Dendritic cell treated with granulocyte-macrophage colony-stimulating factor and Interleukin-4, amounts not matched to agents 40 ng/mL and 50 ng/mL, for 4 days (primary cell): ENCODE measurements at regions not wholly inside any gene's neighbourhood (a gene's known extent, or its start where the extent isn't known, plus 50 kb on each side); places are given as distances from the start of the nearest gene placed in this dataset.
A peak's percentile ranks its signal among the peaks of the same experiment; 100 is the strongest.

ENCODE experiments used
- H3K27ac Mint-ChIP-seq: one replicate; pipeline ENCODE4 v1.8.0; 2022; ENCODE audit warnings: mild to moderate bottlenecking, mixed read lengths
- H3K27me3 Mint-ChIP-seq: one replicate; pipeline ENCODE4 v1.8.0; 2022; ENCODE audit warnings: mild to moderate bottlenecking, mixed read lengths
- H3K36me3 Mint-ChIP-seq: one replicate; pipeline ENCODE4 v1.8.0; 2022; ENCODE audit warnings: low read depth, mixed read lengths
- H3K4me1 Mint-ChIP-seq: one replicate; pipeline ENCODE4 v1.8.0; 2022; ENCODE audit warnings: low read depth, mixed read lengths
- H3K4me3 Mint-ChIP-seq: one replicate; pipeline ENCODE4 v1.8.0; 2022; ENCODE audit warnings: mild to moderate bottlenecking, moderate library complexity, mixed read lengths
- H3K9me3 Mint-ChIP-seq: one replicate; pipeline ENCODE4 v1.8.0; 2022; ENCODE audit warnings: mixed read lengths
- intact Hi-C: fragments of 100-400 bp; cut with micrococcal nuclease; formaldehyde crosslinking; loops from one replicate; pipeline ENCODE4 v1.15.0; 2022

DNA sequence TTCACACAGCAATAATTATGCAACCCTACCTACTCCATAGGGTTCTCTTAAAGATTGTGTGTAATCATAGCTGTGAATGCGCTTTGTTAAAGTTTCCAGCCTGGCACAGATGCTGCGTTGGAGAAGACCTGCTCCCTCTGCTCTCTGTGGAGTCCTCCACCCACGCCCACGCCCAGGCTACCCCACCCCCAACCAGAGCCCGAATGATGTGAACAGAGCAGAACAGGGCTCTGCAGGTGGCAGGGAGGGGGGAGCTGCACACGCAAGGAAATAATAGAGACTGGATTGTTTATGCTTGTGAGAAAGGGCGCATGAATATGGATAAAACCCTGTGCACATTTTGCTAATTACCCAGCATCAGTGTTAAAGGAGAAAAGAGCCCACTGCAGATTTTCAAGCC, 447.5 kb downstream of the BCL11A start:
- intact Hi-C loops = no loop called here
- H3K27ac Mint-ChIP-seq = no peak overlapping the region

DNA sequence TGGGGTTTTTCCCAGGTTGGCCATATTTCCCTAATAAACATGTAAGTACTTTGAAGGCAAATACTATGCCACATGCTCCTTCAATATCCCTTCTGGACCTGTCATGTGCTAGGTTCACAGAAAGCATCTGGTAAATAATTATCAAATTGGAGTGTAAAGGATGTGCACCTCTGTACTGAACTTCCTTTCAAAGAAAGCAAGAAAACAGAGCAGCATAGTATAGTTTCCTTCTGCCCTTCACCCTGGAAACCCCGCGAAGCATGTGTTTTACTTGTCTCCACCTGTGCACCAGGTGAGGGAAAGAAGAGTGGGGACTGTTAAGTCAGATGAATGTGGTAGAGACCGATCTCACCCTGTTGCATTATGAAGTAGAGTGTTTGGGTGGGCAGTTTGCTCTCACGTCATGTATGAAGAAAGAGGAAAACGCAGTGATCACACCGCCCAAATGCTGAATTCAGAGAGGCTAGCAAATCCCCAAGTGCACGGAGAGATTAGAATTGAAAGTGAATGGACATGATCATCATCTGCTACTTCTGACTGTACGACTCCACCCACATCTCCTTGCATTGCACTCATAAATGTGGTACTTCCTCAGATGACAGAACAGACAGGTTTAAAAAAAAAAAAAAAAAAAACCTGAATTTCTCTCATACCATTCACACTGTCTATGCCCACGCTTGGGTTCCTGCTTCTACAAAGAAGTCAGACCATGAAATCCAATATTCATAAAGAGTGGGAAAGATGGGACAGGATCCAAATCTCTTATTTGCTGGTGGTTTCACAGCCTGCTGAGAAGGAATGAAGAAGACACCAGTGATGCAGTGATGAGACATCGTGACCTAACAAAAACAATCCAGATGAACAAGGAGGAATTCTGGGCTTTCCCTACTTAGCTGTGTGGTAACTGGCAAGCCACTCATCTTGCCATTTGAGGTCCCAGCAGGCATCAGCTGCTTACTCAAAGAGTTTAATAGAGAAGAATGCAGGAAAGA, 448.6 kb downstream of the BCL11A start:
- H3K36me3 Mint-ChIP-seq = no peaks in the 10 kb centered on the region
- H3K27me3 Mint-ChIP-seq = no peaks in the 10 kb centered on the region
- no peak overlapping the region for H3K27ac Mint-ChIP-seq
- H3K9me3 Mint-ChIP-seq = no peaks in the 10 kb centered on the region
- H3K4me3 Mint-ChIP-seq = peak overlapping the region; percentile 41
- H3K4me1 Mint-ChIP-seq = peaks cover 19% of the 10 kb centered on the region
- intact Hi-C loops = no loop called here

More for the DNA sequence above, 447.5 kb downstream of the BCL11A start:
- peaks cover 13% of the 10 kb centered on the region for H3K4me1 Mint-ChIP-seq
- no peaks in the 10 kb centered on the region for H3K36me3 Mint-ChIP-seq
- no peaks in the 10 kb centered on the region for H3K27me3 Mint-ChIP-seq
- no peaks in the 10 kb centered on the region for H3K9me3 Mint-ChIP-seq
- no peak overlapping the region for H3K4me3 Mint-ChIP-seq

DNA sequence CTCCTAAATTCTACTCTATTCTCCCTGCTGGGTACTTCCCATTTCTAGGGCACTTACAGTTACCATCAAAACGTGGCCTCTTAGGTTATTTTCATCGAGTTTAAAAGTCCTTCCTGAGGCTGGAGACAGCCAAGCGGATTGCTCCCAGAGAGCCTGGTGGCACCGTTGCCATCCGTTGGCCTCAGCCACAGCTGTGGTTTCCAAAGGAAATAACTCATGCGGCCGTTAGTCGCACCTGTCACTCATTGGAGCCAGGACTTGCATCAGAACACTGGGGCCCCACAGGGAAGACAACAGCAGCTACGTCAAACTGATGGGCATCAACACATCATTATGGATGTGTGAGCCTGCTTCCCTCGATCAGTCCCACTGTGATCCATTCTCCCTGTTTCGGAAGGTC, 453.4 kb downstream of the BCL11A start:
- Mint-ChIP-seq H3K4me1 (peaks cover 42% of the 10 kb centered on the region), H3K9me3 (no peaks in the 10 kb centered on the region), H3K27me3 (no peaks in the 10 kb centered on the region), H3K4me3 (no peak overlapping the region), H3K36me3 (no peaks in the 10 kb centered on the region), H3K27ac (no peak overlapping the region)
- intact Hi-C loops = no loop called here

DNA sequence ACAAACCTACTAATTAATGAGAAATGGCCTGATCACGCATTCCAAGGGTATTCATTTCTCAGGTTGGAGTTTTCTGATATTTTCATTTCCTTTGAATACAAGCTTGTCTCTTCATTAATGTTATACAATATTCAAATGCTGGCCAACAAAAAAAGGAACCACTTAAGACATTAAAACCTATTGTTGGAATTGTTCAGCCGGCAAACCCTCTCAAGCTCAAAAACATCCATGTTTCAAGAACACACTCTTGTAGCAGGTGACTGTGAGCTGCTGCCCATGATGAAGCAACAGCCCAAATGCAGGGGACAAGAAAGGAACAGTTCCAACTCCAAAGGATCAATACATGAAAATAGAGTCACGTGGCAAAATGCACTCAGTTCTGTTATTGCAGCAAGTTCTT, 454.5 kb downstream of the BCL11A start:
- Mint-ChIP-seq H3K9me3 (no peaks in the 10 kb centered on the region), H3K4me1 (peaks cover 34% of the 10 kb centered on the region), H3K36me3 (no peaks in the 10 kb centered on the region), H3K4me3 (no peak overlapping the region), H3K27ac (no peak overlapping the region), H3K27me3 (no peaks in the 10 kb centered on the region)
- intact Hi-C loops = no loop called here

DNA sequence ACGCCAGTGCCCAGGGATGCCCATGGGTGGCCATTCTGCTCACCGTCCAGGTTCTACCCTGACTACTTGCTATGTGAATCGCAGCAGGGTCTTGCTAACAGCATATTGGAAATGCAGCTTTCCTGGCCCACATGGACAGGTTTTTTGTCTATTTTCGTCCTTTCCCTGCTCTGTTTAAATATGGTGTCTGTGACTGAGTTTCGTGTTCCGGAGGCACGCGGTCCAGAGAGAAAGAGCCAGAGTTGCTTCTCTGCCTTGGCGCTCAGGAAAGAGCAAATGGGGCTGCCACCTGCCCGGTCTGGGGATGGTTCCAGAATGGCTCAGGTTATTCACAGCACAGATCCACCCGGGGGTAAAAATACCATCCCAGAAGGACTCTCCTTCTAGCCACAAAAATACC, 456.2 kb downstream of the BCL11A start:
- Mint-ChIP-seq H3K36me3 (no peaks in the 10 kb centered on the region), H3K4me3 (no peak overlapping the region), H3K27ac (no peak overlapping the region), H3K9me3 (no peaks in the 10 kb centered on the region), H3K27me3 (no peaks in the 10 kb centered on the region), H3K4me1 (peaks cover 29% of the 10 kb centered on the region)
- intact Hi-C loops = no loop called here

DNA sequence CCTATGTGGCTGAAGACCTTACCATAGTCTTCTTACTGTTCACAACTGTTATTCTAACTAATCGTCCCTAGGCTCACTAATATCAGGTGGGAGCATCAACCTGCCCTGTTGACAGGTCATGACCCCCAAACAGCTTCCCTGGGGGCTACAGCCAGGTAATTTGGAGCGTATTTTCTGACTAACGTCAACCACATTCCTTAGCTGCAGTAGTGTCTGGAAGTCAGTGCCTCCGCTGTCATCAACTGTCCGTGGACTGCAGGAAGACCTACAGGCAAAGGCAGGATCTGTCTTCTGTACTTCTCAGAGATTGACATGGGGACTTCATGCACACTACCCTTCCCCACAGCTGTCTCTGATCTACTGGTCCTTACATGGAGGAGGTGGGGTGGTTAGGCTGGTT, 456.9 kb downstream of the BCL11A start:
- H3K27me3 Mint-ChIP-seq = no peaks in the 10 kb centered on the region
- peaks cover 29% of the 10 kb centered on the region for H3K4me1 Mint-ChIP-seq
- no peaks in the 10 kb centered on the region for H3K9me3 Mint-ChIP-seq
- intact Hi-C loops = no loop called here
- H3K27ac Mint-ChIP-seq = peak overlapping the region; percentile 27
- H3K36me3 Mint-ChIP-seq = no peaks in the 10 kb centered on the region
- H3K4me3 Mint-ChIP-seq = no peak overlapping the region

DNA sequence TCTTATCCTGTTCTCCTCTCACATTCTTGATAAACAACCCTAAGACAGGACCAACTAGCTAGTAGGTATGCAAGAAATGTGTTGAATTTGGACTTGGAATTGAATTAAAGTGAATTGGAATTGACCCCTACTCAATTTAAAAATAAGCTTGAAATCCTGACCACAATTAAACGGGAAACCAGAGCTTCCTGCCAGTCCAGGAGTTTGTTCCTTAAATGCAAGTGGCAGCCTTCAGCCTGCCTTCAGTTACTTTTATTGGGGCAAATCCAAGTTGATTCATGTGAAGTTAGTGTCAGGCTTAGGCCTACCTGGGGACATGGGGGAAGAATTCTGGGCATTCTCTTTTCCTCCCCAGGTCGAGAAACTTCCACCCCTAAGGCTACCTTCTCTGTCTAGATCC, 457.6 kb downstream of the BCL11A start:
- H3K4me3 Mint-ChIP-seq = no peak overlapping the region
- H3K36me3 Mint-ChIP-seq = no peaks in the 10 kb centered on the region
- H3K27ac Mint-ChIP-seq = no peak overlapping the region
- intact Hi-C loops = no loop called here
- H3K9me3 Mint-ChIP-seq = no peaks in the 10 kb centered on the region
- H3K27me3 Mint-ChIP-seq = no peaks in the 10 kb centered on the region
- H3K4me1 Mint-ChIP-seq = peaks cover 29% of the 10 kb centered on the region

DNA sequence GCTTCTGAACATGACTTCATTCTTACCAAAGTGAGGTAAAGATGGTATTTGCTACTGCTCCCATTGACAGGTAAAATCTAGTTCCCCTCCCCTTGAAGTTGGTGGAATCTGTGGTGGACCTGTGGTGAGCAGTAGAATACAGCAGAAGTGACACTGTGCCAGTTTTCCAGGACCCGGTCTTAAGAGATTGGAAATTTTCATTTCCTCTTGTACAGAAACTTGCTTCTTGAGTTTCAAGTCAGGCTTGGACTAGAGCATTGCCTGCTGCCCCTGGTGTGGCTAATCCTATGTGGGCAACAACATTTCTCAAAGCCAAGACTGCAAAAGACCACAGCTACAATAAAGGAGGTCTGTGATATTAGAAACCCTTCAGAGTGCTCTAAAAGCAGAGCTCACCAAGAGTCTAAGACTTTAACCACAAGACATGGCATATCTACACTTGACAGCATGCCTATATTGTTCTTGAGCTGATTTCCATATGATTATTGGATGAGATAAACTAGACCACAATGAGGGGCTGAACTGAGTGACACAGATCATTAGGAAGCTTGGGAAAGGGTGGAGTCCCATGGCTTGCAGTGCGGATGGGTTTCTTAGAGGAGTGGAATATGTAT, 458.1 kb downstream of the BCL11A start:
- H3K36me3 Mint-ChIP-seq = no peaks in the 10 kb centered on the region
- H3K4me3 Mint-ChIP-seq = no peak overlapping the region
- H3K4me1 Mint-ChIP-seq = peaks cover 29% of the 10 kb centered on the region
- H3K27ac Mint-ChIP-seq = no peak overlapping the region
- H3K27me3 Mint-ChIP-seq = no peaks in the 10 kb centered on the region
- intact Hi-C loops = no loop called here
- H3K9me3 Mint-ChIP-seq = no peaks in the 10 kb centered on the region

DNA sequence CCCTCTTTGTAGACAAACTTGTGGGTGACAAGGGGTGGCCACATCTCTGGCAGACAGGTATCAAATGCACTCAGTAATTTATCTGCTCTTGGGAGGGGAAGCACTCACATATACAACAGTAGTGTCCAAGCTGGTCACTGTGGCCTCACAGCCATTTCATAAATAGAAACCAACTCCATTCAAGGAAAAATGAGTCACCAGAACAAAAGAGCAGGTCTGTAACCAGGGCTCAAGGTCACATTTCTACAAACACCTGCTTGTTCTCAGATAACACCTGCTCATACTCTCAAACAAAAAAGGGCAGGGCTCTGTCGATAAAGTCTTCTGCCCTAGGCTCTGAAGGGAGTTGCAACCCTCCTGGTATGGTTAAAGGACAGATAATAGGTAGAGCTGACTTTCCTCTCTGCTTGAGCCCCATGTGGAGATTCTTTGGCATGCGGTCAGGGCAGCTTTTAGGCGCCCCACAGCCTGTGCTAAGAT, 459.0 kb downstream of the BCL11A start:
- Mint-ChIP-seq H3K27me3 (no peaks in the 10 kb centered on the region), H3K27ac (no peak overlapping the region), H3K4me3 (no peak overlapping the region), H3K4me1 (peaks cover 23% of the 10 kb centered on the region), H3K36me3 (no peaks in the 10 kb centered on the region), H3K9me3 (no peaks in the 10 kb centered on the region)
- intact Hi-C loops = no loop called here

DNA sequence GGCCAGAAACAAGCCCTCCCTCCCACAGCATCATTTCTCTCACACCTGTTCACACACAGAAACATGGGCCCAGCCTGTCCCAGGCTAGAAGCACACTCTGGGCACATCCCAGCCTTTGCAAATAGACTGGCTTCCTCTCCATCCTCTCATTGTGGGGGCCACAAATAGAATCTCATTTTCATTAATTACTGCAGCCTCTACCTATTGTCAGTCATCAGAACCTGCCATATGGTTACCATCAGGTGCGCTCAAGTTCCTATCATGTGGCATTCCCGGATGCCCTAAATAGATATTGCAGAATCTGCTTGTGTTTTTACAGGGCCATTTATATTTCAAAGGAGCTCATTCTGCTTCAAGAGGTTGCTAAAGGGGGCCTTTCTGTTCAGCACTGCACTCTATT, 460.7 kb downstream of the BCL11A start:
- Mint-ChIP-seq H3K4me1 (peaks cover 23% of the 10 kb centered on the region), H3K27ac (no peak overlapping the region), H3K36me3 (no peaks in the 10 kb centered on the region), H3K9me3 (no peaks in the 10 kb centered on the region), H3K27me3 (no peaks in the 10 kb centered on the region), H3K4me3 (no peak overlapping the region)
- intact Hi-C loops = no loop called here

DNA sequence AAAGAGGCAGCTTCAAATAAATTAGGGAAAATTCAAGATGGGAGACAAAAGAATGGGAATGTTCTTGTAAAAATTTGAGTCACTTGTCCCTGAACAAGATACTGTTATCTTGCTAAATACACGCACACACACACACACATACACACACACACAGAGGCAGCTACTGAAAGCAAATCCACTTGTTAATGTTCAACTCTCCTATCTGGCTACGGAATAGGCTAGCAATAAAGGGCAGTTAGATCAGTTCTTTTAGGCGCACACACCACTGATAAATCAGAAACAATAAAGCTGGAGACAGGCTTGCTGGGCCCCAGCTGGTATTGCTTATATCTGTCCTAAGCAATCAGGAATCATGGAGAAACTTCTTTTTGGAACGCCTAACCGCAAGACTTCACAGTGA, 461.6 kb downstream of the BCL11A start:
- Mint-ChIP-seq H3K9me3 (no peaks in the 10 kb centered on the region), H3K27me3 (no peaks in the 10 kb centered on the region), H3K27ac (no peak overlapping the region), H3K36me3 (no peaks in the 10 kb centered on the region), H3K4me1 (peaks cover 16% of the 10 kb centered on the region), H3K4me3 (no peak overlapping the region)
- intact Hi-C loops = no loop called here

DNA sequence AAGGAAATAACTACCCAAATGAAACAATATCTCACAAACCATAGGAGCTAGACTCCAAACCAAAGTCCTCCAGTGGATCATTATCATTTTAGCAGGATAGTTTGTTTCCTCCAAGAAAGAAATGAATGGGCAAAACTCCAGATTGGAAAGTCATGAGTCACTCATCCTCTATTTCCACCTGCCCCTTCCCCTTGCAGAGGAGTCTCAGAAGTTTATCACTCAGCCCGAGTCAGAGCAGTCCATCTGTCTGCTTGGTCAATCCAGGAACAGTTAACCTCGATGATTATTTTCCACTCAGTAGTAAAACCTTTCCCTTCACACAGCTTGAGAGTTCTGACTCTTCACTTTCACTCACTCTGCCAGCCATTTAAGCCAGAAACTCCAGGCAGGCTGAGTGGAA, 462.2 kb downstream of the BCL11A start:
- H3K27me3 Mint-ChIP-seq = no peaks in the 10 kb centered on the region
- H3K9me3 Mint-ChIP-seq = no peaks in the 10 kb centered on the region
- H3K4me3 Mint-ChIP-seq = no peak overlapping the region
- intact Hi-C loops = no loop called here
- no peaks in the 10 kb centered on the region for H3K36me3 Mint-ChIP-seq
- no peak overlapping the region for H3K27ac Mint-ChIP-seq
- H3K4me1 Mint-ChIP-seq = peaks cover 10% of the 10 kb centered on the region

DNA sequence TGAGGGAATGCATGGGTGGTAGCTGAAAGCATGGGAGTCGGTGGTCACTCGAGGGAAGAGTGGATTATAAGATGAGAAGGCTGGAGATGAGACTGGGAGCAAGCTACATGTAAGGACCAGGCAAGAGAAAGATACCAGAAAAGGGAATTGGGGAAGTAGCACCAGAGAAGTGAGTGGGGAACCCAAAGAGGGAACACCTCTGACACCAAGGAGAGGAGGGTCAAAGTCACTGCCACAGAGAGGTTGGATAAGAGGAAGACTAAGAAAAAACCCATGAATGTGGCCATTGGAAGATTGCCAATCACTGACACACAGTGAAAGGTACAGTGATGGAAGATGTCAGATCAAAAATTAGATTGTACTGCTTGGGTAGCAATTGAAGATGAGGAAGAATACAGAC, 473.9 kb downstream of the BCL11A start:
- intact Hi-C loops = no loop called here
- no peaks in the 10 kb centered on the region for H3K9me3 Mint-ChIP-seq
- no peaks in the 10 kb centered on the region for H3K27me3 Mint-ChIP-seq
- no peak overlapping the region for H3K27ac Mint-ChIP-seq
- peaks cover 4% of the 10 kb centered on the region for H3K4me1 Mint-ChIP-seq
- no peak overlapping the region for H3K4me3 Mint-ChIP-seq
- no peaks in the 10 kb centered on the region for H3K36me3 Mint-ChIP-seq

DNA sequence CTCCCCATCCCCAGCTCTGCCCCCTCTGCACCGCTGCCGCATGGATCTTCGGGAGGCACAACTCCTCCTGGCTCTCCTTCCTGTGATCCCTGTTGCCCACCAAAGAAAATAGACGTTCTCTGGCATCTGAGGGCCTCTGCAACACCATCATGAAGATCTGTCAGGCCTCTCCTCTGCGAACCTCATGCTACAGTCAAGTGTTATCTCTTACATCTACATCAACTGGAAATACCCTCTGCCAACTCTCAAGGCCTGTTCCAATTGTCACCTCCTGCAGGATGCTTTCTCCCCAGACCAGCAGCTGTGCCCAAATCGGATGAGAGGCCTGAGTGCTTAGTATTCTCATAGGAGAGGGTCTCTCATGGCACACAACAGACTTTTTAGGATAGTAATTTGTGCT, 478.4 kb downstream of the BCL11A start:
- Mint-ChIP-seq H3K36me3 (no peaks in the 10 kb centered on the region), H3K27me3 (no peaks in the 10 kb centered on the region), H3K4me3 (no peak overlapping the region), H3K4me1 (peaks cover 4% of the 10 kb centered on the region), H3K9me3 (no peaks in the 10 kb centered on the region), H3K27ac (no peak overlapping the region)
- intact Hi-C loops = no loop called here
